ENCODE measurements at regions not wholly inside any gene's neighbourhood (a gene's known extent, or its start where the extent isn't known, plus 50 kb on each side); places are given as distances from the start of the nearest gene placed in this dataset.
A peak's percentile ranks its signal among the peaks of the same experiment; 100 is the strongest.

DNA sequence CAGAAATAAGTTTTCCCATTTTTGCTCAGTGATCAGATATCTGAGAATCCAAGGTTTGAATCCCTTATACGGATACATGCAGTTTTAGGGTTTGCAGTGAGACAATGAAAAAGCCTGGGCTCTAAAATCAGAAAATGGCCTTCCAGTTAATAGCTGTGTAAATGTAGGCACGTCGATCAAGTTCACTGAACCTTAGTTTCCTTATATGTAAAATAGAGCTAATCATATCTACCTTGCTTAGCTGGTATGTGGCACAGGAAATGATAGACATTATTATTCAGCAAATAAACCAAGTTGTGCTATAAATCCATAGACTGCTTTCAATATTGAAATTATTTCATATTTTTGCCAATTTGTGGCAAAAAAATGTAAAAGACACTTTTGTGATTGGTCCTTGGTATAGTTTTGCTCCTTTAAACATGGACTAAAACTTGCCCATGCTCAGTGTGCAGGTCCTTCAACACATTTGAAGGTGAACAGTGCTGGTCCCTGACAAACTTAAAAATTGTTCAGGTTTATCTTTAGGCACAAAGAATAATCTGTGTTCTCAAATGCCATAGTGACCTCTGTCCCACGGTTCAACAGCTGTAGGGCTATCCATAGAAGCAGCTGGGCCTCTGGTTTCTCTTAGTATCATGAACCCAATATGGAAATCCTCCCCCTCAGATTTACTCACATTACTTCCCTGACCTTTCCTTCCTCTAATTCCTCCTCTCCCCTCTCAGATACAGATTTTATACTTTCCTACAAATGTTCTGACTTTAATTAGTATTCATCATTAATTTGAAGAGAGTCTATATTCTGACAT lies 51.0 kb downstream of the CCDC54 start:
- intact Hi-C loops (cut with micrococcal nuclease) = loop anchor here (10.0 kb wide), 3 partner anchors 97 to 193 kb away; partner anchors contain the start of gene BBX
- DNase-seq = no peak
- no peak for ATAC-seq

DNA sequence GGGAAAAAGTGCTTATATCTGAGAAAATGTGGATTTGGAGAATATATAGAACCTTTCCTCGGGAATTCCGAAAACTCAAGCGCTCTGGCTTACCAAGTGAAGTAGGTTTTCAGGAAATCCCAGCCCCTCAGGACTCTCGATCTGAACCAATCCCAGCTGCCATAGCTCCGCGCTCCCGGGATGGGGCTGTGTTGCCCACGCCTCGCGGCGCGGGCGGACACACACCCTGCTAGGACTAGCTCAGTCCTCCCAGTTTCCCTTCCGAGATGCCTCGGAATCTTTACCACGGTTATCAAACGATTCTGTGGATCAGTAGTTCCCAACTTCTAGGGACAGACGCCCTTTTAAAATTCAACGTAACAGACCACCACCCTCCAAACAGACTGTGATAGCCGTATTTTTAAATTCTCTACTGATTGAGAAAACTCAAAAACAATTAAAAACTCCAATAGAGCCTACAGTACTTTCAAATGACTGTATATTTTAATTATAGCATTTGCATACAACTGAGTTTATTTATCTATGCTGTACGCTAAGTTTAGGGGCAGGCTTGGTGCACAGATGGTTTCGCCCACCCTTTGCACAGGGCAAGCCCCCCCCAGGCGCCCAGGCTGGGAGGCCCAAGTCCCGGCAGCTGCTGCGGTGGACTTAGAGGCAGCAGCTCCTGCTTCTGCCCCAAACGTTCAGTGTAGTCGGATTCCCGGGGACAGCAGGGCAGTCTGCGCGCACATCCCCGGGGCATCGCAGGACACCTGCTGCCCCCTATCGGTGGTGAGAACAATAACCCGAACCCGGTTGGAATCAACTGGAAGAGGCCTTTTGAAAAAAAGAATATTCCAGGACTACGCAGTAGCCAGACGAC lies 52.3 kb downstream of the CCDC54 start:
- peak; percentile 82 for DNase-seq
- intact Hi-C loops (cut with micrococcal nuclease) = loop anchor here (10.0 kb wide), 3 partner anchors 95 to 195 kb away; partner anchors contain the start of gene BBX
- ATAC-seq = peak; percentile 85

DNA sequence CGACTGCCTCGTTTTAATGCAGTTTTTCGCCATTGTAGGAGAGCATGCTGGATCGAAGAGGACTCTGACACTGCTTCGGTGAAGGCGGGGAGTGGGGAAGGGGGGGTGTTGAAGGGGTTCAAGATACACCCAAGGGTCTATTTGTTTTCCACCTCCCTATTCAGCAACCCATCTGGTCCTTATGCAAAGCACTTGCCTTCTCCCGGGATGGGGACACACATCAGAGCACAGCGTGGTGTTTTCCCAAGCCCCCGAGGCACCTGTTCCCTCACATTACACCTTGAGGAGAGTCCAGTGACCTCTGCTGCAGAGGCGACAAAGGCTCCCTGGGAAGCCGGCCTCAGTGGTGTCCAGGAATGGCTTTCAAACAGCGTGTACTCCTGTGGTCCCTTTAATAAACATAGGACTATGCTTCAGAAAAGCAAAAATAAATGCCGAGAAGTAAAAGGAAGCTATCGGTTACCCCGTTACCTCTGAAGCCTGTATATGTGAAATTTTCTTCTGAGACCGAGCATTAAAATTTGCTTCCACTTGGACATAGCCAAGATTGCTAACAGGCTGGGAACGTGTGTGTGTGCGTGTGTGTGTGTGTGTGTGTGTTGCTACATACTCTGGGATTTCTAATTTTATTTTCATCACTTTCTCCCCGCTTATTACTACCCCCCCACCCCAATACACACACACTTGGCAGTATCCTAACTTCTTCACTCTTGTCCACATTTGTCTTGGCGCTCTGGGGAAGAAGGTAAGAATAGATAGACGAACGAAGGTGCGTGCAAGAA lies 53.2 kb downstream of the CCDC54 start:
- DNase-seq = peak; percentile 32
- no peak for ATAC-seq
- intact Hi-C loops (cut with micrococcal nuclease) = no loop called here

DNA sequence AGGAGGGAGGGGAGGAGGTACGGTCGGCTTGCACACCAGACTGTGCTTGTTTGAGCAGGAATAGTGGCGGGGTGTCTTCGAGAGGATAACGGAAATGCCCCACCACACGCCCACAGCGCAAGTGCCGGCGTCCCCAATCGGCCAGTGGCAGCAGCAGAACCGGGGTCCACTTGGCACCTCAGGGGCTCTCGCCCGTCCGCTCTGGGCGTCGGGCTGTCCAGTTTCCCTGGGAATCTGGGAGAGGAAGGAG lies 53.7 kb downstream of the CCDC54 start:
- peak; percentile 26 for ATAC-seq
- DNase-seq = no peak
- intact Hi-C loops (cut with micrococcal nuclease) = no loop called here

DNA sequence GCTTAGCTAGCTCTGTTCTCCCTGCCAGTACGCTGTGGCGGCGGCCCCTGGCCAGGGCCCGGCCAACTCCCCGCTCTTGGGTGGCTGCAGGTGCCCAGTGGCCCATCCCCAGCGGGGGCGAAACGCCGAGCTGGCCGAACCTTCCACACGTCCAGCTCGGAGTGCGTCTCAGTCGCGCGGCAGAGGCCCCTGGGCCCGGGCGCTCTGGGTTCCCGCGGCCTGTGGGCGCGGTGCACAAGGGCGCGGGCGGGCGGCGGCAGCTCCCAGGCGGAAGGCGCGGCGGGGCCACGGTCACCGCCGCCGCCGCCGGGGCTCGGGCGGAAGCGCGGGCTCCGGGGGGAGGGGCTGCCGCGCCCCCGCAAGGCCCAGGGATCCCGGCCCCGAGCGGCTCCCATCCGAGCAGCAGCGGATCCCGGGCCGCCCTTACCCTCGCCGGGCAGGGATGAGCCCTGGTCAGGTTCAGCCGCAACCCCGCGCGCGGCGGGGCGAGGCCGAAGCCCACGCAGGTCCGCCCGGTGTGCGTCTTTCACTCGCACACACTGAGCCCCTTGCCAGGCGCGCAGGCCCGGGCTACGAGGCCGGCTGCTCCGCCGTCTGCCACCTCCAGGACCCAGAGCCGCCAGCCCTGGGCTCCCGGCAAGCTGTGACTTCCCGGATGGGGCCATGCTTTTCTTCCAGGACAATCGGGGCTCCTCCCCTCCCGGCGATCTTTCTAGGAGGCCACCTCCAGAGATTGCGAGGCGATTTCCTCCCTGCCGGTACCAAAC lies 54.2 kb downstream of the CCDC54 start:
- ATAC-seq (peak; percentile 79), DNase-seq (peak; percentile 82)
- intact Hi-C loops (cut with micrococcal nuclease) = no loop called here

DNA sequence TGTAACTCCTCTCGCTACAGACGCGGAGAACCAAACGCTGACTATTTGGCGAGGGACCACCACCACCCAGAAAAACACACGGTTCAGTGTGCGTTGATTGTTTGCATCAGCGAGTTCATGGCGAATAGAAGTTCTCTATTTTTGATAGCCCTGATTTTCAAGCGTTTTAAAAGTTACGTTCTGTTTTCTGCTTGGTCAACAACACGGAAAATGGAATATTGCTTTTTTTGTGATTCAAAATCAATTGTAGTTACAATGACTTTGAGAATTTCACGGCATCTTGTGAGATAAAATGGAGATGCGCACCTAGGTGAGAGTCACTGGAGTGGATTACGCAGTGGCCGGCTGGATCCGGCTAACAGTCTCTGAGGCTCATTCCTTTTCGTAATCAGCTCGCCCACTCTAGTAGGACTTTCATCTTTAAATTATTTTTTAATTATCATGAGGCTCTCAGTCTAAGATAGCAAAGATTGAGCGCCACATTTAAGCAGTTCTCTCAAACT lies 54.8 kb downstream of the CCDC54 start:
- intact Hi-C loops (cut with micrococcal nuclease) = no loop called here
- DNase-seq = no peak
- ATAC-seq = no peak

DNA sequence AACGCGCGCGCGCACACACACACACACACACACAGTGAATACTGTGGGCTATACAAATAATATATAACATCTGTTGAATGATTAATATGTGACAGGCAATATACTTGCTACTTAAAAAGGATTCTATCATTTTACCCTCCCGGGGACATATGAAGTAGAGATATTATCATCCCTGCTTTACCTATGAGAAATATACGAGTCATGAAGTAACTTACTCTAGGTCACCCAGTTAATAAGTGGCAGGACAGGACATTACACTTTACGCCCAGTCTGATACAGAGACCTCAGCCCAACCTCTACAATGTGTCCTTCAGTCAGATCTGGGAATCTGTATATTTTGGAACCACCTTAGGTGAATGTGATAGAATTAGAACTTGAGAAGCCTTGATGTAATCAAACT lies 55.4 kb downstream of the CCDC54 start:
- intact Hi-C loops (cut with micrococcal nuclease) = no loop called here
- DNase-seq = no peak
- no peak for ATAC-seq

DNA sequence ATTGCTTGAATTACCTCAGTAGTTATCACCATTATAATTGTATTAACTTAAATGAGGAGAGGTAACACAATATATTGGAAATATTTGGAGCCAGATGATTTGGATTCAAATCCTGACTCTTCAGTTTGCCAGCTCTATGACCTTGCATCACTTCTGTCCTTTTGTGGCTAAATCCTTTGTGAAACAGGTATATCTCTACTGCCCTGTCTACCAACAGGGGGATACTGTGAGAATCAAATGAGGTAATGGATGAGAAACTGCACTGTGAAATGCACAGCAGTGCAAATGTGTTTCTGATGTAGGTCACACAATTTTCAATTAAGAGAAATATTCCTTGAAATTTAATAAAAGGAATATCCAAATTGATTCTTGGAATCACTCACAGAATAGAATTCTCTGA lies 58.8 kb downstream of the CCDC54 start:
- ATAC-seq = no peak
- intact Hi-C loops (cut with micrococcal nuclease) = no loop called here
- no peak for DNase-seq

DNA sequence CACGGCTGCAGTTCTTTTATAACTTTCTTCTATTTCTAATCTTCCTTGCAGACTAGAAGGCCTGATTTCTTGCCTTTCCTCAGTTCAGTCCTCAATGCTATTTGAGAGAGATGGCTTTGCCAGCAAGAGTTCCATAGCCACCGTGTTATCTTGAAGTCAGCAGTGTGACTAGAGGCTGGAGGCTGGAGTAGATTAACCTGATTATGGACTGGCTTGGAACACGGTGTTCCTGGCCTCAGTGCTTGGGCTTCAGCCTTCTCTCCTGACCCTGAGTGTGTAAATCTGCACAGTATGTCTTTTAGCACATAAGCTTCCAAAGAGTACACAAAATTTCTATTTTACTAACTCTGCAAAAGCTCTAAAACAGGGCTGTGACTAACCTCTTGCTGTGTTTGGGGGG lies 61.4 kb downstream of the CCDC54 start:
- intact Hi-C loops (cut with micrococcal nuclease) = no loop called here
- ATAC-seq (no peak), DNase-seq (no peak)

DNA sequence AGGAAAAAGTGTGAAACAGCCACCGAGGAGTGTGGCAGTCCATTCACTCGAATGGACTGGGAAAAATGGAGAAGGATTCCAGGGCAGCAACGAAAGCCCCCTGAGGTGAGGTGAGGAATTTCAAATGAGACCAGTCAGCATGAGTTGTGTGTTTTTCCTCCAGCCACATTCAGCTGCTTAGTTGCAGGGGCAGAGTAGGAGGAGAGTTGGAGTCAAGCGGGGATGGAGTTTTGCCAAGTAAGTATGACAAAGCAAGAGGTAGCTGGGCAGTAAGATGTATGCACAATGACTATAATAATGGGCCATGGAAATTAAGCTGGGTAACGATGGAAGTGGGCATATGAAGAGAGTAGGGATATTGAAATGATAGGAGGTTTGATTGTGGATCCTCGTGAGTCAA lies 64.4 kb downstream of the CCDC54 start:
- intact Hi-C loops (cut with micrococcal nuclease) = no loop called here
- DNase-seq (no peak), ATAC-seq (no peak)

DNA sequence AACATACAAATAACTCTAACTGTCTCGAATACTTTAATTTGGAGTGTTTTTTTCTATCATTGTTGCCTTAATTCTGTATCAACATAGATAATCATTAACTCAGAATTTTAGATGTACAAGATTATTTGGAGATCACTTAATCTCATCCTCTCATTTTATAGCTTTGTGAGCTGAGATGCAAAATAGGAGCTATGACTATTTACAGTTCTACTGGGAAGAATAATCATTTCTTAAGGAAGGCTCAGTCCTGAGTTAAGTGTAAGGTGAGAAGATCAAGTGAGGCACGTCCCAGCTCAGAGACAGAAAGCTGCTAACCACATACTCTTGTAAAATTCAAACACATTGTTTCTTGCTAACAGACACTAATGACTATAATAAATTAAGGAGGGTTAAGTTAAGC lies 66.2 kb downstream of the CCDC54 start:
- intact Hi-C loops (cut with micrococcal nuclease) = no loop called here
- DNase-seq (no peak), ATAC-seq (no peak)

DNA sequence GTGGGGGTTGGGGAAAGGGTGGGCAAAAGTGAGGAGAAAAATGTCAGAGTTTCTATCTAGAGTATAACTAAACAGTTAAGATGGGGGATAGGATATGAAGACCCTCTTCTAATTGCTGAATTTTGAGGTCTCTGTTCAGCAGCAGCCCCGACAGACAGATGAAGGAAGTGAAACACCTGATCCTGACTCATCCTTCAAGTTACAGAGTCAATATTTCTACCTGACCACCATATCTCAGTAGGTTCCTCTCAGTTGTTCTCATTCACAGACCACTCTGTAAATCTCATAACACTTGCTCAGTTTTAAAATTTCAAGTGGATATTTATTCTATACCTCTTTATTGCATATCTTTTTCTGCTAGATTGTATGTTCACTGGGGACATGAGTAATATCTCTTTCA lies 69.5 kb downstream of the CCDC54 start:
- DNase-seq (no peak), ATAC-seq (no peak)
- intact Hi-C loops (cut with micrococcal nuclease) = no loop called here

DNA sequence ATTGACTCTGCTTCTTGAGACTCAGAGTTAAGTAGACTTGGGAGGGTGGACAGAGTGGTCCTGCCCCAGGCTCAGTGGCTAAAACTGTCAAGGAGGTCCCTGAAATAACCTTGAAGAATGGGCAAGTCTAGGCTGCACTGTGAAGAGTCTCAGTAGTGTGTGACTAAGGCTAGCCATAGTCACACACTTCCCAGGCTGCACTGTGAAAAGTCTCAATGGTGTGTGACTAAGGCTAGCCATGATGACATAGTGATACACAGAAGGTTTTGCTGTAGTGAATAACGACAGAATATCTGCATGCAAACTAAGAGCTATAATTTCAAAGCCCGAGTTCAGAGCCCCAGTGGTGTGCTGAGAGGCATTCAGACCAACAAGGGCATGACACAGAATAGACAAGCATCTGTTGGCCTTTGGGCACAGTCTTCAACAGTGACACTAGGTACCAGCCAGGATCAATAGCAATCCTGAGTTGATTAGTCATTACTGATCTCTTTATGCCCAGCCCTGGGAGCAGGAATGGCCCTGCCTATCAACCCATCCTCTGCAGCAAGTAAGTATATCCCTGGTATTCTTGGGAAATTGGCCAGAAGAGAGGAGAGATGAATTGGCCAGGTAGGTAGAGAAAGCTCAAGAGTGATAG lies 72.4 kb upstream of the BBX start:
- intact Hi-C loops (cut with micrococcal nuclease) = no loop called here

DNA sequence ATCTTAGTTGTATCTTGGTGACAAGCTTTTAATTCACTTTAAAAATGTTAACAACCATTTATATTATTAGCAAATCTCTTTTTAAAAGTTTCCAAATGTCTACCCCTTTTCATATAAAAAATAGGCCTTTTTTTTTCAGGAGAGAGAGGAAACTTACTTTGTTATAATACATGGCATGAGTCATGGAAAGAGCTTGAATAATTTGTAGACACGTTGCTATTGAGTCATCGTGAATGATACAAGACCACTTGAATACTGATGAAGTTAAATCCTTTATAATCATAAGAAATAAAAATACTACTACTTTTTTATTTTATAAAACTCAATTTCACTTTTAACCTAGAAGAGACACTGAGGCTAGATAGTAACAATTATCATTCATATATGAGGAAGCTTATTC lies 70.3 kb upstream of the BBX start:
- intact Hi-C loops (cut with micrococcal nuclease) = no loop called here
- DNase-seq = no peak
- no peak for ATAC-seq

More for the DNA sequence above, 72.4 kb upstream of the BBX start:
- ATAC-seq (no peak), DNase-seq (no peak)

DNA sequence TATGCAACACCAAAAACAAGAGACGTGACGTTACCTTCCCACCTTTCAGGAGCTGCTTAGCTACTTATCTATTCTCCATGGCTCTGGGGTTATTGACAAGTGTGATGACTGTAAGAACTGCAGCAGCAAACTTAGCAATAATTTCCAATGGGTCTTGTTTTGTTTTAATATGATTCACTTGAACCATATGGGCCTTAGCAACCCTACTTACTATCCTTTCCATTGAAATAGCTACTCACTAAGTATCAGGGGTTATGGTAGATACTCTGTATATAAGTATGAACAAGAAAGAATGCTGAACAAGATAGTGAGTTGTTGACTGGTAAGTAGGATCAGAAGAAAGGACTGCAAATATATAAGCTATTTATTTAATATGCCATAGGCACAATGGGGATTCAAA lies 69.3 kb upstream of the BBX start:
- intact Hi-C loops (cut with micrococcal nuclease) = no loop called here
- DNase-seq = no peak
- ATAC-seq = no peak

DNA sequence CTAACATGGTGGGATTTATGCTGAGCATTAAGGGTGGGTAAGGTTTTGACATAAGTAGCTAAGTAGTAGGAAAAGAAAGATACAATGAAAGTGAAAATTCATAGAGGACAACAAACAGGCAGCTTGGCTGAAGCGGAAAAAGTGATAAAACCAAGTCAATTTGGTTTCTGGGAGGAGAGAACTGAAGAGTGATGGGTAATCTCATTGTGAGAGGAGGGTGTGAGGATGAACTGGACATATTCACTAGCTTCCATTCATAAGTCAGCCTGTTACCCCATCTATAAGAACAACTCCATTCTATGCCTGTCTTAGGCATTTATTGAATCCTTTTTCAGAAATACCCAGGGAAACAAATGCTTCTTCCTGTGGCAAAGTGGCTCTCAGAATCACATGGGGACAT lies 67.1 kb upstream of the BBX start:
- intact Hi-C loops (cut with micrococcal nuclease) = no loop called here
- ATAC-seq = no peak
- no peak for DNase-seq

DNA sequence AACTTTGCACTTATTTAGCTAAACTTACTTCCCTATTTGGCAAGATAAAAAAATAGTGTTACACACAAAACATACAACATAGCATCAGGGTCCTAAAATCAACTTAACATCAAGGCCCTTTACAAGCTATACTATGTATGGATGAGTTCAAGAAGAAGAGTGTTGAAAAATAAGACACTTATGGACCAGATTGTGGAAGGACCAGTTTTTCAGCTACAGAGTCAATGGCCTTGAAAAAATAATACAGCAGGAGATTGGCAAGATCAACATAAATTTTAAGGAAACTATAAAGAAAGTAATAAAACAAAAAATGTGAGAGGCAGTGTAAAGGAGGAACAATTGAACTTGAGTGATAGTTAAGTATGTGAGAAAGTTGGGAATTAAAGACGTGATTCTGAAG lies 66.3 kb upstream of the BBX start:
- intact Hi-C loops (cut with micrococcal nuclease) = no loop called here
- DNase-seq (no peak), ATAC-seq (no peak)

DNA sequence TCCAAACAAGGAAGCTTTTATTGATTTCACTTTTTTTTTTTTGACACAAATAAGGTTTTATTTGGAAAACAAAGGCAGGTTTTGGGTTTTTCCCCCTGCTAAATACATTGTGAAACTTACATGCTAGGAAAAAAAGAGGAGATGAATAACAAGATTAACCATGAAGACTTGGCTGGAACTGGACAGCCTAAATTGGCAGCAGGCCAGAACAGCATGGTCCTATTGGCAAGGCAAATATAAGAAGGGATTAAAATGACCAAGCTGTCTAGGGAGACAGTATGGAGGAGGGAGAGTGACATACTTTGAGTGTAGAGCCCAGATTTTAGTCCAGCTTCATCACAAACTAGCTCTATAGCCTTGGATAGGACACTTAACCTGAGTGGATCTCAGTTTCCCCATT lies 63.9 kb upstream of the BBX start:
- ATAC-seq (no peak), DNase-seq (no peak)
- intact Hi-C loops (cut with micrococcal nuclease) = no loop called here

DNA sequence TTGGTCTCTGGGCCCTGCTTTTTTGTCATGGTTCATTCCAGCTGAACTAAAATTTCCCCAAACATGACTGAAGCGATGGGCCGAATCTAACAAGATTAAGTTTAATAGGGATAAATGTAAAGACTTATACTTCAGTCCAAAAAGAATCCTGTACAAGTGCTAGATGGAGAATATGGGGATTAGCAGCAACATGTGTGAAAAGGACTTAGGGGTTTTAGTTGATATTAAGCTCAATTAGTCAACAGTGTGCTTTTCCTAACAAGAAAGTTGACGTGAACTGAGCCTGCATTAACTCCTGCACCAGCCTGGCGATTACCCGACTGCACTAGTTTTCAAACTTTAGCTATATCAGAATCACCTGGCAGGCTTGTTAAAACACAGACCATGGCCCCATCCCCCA lies 61.0 kb upstream of the BBX start:
- ATAC-seq (no peak), DNase-seq (no peak)
- intact Hi-C loops (cut with micrococcal nuclease) = no loop called here
